Medulla oblongata (tissue), 1 donor: ENCODE measurements at regions not wholly inside any gene's neighbourhood (a gene's known extent, or its start where the extent isn't known, plus 50 kb on each side); places are given as distances from the start of the nearest gene placed in this dataset.

ENCODE experiments used
- DNase-seq: peaks from one replicate; pipeline ENCODE4 v3.0.0-alpha.2; 2015; ENCODE audit errors: extremely low spot score

DNA sequence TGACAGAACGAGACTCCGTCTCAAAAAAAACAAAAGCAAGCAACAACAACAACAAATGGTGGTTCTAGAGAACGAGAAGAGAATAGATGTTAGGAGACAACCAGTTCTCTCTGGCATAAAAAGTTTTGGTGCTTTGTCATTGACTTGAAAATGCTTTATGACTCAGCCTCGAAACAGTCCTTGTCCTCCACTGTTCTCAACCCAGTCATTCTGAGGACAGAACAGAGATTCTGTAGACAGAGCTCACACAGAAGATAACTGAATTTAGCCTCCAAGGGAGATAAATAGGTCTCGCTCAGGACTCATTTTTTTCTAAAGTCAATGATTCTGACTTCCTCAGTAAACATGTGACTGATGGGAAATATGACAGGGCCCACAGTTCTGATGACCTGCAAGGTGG lies 76.0 kb upstream of the FSTL4 start:
- no peak for DNase-seq

DNA sequence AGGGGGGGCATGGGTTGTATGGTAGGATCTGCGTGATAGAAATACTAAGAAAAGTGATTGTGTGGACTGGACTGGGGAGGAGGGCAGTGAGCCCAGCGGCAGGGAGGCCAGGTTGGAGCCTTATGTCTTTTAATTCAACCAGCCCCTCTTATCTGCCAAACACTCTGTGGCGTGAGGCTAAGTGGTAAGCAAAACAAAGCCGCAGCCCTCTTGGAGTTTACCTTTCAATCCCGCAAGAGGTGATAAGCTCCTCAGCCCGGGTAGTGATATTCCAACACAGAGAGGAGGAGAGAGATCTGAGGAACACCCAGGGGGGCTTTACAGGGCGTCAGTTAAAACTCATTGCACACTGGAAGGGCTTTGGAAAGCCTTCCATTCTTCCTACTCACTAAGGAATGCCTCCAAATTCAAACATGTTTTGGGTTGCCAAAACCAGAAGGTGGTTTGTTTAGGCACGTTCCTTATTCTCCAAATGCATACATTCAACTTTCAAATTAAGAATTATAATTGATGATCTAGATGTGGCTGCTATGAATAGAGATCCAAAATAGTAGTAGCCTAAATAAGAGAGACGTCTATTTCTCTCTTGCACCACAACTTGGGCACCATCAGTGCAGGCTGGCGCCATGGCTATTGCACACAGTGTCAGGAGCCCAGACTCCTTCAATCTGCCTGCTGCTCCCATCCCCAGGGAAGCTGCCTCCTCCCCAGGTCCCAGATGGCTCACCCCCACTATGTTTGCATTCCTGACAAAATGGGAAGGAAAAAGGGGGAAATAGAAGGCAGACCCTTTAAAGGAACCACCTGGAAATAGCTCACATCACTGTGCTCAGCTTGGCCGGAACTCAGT lies 75.1 kb upstream of the FSTL4 start:
- DNase-seq: no peak

DNA sequence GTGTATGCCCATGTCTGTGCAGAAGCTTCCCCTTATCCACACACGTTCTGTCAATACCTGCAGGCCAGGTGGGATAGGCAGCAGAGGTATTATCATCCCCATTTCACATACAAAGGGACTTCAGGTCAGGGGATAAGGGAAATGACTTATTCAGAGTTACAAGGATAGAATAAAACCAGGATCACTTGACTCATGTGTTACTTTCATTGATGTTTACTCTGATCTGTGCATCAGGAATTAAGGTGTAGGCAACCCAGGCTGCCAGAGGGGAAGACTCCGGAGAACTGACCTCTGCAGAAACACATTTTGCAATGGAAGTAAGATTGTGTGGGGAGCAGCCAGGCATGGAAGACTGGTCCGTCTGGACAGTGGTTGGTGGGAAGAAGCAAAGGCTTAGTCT lies 74.2 kb upstream of the FSTL4 start:
- no peak for DNase-seq

DNA sequence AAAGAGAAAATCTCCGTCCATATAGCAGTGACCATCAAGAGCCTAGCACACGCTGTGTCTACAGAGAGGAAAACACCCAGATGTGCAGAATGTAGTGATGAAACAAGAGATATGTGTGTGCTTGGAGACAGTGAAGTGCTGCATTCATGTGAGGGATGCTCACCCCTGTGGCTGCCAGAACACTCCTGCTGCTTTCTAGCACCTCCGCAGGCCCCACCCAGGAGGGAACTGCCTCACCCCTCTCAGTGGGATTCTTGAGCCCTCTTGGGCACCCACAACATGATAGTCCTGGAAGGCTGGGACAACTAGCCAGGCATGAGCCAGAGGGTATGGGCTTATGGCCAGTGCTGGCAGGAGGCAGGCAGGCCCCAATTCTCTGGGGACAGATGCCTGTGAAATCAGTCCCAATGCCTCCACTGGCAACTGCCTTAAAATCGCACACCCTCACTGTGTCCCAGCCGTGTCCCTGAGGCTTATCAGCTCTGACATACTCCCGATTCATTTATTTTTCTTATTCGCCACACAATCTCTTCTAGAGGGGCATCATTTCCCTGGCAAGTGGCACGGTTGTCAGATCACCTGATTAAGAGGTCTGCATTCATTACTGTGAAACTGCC lies 73.2 kb upstream of the FSTL4 start:
- no peak for DNase-seq

DNA sequence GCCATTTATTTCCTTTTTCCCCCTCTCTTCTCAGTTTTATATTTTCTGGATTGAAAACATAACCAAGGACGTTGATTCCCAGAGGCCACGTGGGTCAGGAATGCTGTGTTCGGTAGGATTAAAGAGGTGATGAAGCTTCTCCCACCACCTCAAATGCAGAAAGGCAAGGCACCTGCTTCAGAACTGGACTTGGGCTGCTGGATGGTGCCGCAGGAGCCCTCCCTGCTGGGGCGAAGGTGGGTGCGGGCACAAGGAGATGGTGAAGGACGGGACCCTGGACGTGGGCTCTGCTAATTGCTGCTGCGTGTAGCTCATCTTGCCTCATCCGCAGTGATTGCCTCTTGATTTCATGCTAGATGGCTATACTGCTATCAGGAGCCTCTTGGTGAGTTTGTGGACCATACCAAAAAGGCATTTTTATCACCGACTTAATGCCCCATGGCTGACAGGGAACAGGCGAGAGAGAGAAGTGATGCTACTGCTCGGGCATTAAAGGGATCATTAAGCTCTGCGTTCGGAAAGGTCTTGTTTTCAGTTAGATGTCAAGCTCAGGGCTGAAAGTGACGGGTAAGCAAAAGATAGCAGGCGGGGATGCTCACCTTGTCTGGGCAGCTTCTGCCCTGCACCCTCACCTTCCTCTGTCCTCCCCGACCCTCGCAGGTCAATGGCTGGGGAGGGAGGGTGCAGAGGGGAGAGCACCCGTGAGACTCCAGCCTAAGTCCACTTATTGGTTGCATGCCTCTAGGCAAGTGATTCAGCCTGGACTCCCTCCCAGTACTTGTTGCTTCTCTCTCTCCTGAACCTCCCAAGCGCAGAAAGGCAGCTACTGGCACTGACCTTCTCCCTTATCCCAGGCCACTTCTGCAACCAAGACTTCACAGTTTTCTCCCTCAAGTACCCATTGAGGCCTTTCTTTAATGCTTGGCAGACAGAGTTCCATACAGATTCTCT lies 71.6 kb upstream of the FSTL4 start:
- no peak for DNase-seq

DNA sequence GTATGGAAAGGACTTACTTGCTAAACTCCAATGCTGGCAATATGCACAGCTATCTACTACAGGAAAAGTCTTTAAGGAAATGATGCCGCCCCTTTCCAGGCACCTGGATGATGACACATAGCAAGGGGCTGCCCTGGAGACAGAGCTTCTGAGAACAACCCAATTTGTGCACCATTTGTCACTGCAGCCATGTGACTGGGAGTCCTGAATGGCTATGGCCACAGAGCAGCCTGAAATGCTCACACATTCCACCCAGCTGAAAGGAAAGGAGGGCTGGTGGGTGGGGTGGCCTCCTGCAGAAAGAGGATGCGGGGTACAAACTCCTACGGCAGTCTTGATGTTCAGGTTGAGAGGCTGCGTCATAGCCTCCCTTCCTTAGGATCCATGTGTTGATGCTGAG lies 70.1 kb upstream of the FSTL4 start:
- DNase-seq: no peak

DNA sequence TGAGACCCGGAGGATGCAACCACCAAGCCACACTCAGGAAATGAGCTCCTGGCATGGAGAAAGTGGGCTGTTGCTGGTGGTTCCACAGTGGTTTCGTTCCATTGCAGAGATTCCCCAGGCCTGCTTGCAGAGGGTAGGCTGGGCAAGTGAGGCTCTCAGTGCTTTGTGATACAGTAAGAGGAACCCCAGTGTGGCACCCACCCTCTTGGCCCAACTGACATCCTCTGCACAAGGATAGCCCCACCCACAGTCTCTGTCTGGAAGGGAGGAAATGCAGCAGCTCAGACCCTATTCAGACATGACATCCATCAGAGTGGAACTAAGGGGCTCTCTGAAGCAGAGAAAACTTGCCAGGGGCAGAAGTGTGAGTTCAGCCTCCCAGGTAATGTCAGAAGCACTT lies 69.6 kb upstream of the FSTL4 start:
- DNase-seq: no peak

DNA sequence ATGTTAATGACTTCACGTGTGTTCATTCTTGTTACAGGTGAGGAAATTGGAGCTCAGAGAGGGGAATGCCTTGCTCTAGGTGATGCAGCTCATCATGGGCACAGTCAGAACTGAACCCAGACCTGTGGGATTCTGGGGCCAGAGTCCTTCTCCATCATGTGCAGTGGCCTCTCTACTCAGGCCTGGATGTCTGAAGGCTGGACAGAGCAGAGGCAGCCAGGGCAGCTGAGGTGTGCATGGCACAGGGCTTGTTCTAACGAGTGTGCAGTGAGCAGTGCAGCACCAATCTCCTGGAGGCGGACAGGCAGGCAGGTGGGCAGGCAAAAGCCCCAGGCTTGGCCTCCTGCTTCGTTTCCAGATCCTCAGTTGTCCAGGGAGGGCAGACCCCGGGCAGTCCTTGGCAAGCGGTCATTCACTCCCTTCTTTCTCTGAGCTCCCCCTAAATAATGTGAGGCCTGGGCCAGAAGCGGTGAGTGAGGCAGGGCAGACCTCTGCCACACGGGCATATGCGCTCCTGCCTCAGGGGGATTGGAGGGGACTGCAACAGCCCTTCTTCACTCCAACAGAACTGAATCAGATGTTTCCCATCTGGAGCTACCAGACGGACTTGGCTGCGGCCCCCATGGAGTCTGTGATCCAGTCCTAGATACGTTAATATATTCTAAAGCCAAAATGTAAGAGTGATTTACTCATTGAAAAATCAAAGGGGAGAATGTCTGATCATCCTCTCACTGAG lies 68.7 kb upstream of the FSTL4 start:
- no peak for DNase-seq

DNA sequence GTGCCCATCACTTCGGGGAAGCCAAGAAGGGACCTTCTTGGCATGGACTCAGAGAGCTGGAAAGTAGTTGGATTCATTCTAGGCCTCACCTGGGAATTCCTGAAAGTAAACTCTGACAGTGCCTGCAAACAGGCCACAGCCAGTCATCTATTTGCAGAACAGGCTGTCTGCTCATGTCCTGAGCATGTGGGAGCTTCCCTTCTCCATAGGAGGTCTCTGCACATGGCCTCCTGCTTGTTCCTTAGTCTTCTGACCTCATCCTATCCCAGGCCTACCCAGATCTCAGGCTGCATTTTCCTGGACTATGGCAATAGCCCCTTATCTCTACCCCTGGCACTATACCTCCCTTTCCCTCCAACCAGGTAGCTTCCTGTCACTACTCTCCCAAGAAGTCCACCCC lies 67.2 kb upstream of the FSTL4 start:
- no peak for DNase-seq

DNA sequence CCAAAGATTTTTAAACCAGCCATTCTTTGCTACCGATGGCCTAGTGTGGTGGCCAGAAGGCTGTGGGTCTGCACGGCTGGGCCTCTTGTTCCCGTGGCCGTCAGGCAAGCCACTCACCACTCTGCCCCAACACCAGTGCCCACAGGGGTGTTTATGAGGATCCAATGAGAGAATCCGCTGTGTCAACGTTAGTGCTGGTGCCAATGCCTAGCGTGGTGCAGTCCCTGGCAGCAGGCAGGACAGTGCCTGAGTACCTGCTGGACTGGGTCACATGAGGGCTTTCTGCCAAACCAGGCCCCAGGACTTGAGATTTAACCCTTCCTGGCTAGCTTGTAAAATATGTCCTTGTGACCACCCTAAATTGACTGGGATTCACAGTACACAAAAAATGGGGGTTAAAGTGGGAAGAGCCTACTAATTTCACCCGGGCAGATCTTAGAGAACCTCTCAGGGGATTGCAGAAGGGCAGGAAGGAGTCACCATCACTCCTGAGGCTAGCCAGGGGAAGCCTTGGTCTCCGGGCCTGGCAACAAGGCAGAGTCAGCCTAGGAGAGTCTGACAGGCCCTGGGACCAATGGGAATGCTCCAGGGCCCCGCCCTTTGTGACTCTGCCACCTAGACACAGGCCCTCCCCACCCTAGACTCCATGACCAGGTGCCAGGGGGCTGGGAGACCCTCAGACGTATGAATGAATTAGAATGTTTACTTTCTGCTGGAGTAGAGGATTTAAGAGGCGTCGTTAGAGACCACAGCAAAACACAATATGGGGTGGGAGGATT lies 63.2 kb upstream of the FSTL4 start:
- no peak for DNase-seq

DNA sequence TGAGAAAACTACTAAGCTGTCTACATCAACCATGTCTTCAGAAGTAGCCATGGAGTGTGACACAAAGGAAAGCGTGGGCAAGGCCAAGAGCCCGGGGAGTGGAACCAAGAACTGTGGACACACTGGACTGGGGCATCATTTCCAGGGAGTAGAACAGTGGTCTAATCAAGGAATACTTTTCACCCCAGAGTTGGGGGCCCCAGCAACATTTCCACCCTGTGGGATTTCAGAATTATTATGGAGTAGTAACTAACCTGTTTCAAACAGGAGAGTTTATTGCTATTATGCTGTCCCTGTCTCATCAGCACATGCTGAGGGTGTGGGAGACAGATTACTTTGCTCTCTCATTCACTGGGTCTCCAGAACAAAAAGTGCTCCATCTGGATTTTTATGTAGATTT lies 58.0 kb upstream of the FSTL4 start:
- no peak for DNase-seq

DNA sequence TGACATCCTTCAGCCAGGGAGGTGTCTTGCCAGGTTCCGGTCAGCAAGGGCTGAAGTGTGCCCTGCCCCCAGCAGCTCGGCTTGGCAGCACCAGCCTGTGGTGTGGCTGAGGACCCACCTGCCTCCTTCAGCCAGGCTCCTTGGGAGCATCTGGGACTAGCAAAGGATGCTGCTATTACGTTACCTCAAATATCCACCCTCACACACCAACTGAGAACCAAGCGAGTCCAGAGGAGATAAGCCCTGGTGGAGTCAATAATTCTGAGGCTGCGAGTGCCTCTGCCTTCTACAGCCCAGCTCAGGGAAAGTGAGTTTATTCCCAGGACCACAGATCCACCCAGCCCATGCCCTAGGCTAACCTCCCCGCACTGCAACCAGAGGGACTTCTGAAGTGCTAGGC lies 57.1 kb upstream of the FSTL4 start:
- no peak for DNase-seq

DNA sequence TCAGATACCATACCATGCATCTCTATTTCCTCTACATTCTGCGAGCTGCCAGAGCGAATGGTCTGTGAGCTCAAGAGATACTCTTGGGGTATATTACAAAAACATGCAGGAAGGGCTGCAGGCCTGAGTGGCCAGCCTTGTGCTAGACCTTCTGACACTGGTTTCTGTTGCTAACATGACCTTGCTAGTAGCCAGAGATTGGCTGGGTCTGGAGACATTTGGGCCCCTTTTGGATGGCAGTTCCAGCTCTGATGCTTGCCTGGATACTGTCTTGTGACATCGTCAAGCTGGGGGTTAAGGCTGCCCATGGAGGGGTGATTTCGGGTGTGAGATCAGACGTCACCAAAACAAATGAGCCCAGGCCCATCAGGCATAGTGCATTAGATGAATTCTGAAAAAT lies 56.1 kb upstream of the FSTL4 start:
- DNase-seq: no peak

DNA sequence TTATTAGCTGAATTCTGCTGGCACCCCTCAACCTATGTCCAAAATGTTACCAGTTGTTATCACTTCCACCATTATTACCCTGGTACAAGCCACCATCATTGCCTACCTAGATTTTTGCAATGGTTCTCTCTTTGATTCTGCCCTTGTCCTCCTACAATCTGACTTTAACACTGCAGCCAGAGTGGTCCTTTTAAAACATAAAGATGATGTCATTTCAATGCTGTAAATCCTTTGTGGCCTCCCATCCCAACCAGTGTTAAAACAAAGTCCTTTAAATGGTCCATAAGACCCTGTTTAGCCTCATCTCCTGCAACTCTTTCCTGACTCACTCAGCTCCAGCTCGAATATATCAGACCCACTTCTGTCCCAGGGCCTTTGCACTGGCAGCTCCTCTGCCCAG lies 54.9 kb upstream of the FSTL4 start:
- DNase-seq: no peak

DNA sequence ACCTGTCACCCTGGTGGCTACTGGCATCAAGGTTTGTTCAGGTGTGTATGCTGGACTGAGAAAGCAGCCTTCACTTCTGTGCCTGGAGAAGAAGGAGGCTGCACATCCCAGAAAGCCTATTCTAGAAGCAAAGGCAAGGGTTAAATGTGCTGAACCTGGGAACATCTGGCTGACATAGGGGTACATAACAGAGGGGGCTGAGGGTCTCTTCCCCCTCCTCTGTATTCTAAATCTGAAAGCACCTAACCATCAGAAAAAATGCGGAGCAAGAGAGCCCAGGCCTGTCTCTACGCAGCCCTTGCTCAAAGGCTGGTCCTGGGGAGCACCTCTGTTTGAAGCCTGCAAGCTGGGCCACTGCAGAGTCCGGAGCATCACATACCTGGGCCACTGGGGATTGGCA lies 53.2 kb upstream of the FSTL4 start:
- DNase-seq: no peak

DNA sequence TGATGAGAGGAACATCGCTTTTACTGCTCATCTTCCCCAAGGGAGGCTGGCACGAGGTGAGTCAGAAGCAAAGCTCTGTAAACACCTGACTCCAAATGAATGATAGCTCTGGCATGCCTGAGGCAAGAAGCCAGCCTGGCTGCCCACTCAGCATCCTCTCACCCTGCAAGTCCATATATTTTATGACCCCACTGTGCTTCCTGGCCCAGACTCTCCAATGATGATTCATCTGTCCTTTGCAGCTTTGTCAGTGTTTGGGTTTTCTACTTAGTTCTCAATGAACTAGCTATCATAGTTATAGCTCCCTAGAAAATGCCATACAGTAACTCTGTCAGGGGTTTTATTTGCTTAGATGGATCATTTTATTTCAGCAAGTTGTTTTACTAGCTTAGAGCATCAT lies 52.1 kb upstream of the FSTL4 start:
- DNase-seq: no peak

DNA sequence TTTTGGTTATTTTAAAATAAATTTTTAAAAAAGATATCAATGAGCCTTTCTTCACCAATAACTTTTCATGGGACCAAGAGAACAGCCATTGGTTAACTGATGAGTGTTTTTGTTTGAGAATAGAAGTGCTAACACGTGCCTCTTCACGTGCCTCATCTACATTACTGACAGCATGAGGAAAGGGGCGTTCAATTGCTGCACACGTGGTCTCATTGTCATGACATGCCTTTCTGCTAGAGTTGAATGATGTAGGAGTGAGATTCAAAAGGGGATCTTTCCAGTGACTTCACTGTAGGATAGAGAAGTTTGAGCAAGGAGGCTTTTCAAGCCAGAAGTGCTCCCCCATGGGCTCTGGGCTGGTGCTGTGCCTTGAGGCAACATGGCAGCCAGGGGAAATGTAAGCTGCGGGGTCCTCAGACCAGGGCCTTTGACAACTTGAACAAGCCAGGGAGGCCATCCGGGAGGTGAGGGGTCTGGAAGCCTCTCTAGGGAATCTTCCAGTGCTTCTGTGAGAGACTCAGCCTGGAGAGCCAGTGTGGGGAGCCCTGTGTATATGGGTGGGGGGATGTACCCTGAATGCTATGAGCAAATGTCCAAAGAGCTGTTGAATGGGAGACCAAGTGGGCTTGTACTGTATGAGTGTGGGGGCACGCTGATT lies 51.2 kb upstream of the FSTL4 start:
- no peak for DNase-seq

DNA sequence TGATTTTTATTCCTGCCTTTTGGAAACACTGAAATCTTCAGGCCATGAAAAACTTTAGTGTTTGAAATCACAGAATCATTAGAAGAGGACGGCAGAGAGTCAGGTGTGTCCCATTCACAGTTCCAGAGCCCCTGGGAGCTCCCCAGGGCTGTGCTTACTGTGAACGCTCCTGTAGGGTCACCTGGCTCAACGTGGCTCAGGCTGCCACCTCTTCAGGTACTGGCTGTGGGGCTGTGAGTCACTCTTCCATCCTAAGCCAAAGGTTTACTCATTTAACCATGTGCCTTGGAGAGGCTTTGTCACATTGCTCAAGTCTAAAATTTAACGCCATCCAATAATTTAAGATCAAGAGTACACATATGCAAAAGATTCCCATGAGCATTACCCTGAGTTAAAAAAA lies 50.2 kb upstream of the FSTL4 start:
- DNase-seq: no peak
